ENCODE measurements at regions not wholly inside any gene's neighbourhood (a gene's known extent, or its start where the extent isn't known, plus 50 kb on each side); places are given as distances from the start of the nearest gene placed in this dataset.
"Not testable (repeated sequence)": the region's sequence is repeated elsewhere in the genome, so short reads cannot be mapped to it uniquely, and the experiment has no call there.

DNA sequence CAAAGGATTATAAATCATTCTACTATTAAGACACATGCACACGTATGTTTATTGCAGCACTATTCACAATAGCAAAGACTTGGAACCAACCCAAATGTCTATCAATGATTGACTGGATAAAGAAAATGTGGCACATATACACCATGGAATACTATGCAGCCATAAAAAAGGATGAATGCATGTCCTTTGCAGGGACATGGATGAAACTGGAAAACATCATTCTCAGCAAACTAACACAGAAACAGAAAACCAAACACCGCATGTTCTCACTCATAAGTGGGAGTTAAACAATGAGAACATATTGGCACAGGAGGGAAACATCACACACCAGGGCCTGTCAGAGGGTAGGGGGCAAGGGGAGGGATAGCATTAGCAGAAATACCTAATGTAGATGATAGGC lies 646.7 kb upstream of the ARRDC3 start:
- DNase-seq (ENCODE audit: low spot score) = not testable (repeated sequence)

GRCh38 chr5:92023555-92023954 lies 640.4 kb upstream of the ARRDC3 start:
- DNase-seq (ENCODE audit: low spot score) = no peak

DNA sequence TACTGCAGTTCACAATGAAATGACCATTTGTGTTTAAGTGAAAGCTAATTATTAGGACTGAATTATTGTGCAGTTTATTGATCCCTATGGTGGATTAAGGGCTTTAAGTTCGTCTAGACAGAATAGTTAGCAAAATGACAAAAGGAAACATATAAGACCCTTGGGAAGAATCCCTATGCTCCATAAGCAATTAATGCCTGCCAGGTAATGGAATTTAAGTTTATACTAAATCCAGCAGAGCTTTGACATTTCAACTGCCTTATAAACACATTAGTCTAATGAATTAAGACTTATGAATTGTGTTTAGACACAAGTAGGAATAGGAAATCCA lies 640.0 kb upstream of the ARRDC3 start:
- DNase-seq (ENCODE audit: low spot score) = no peak

DNA sequence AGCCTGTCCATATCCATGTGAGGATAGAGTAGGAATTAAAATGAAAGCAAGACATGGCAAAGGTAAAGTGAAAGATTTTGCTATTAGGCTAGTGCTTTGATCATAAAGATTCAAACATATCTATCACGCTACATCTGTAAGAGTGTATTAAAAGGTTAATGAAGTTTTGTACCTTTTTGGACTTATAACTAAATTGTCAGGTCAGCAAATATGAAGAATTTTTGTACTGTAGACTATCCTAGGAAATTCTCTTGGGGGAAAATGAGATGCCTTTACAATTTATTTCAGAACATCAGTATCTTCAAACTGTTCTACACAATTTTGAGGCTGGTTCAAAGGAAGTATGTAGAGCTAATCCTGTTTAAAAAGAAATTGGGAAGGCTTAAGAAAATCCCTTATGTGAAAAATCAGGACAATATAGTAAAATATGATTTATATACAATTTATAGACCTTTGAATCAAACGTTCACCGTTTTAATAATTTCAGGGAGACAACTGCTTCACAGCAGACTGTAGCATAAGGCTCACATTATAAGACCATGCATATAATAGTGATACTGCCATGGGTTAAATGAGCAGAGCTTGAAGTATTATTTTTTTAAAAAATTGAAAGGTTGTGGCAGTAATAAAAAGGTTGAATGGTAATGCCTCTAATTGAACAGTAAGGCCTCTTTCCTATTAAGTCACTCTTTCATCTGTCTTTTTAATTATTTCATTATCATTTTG lies 639.5 kb upstream of the ARRDC3 start:
- DNase-seq (ENCODE audit: low spot score) = no peak

DNA sequence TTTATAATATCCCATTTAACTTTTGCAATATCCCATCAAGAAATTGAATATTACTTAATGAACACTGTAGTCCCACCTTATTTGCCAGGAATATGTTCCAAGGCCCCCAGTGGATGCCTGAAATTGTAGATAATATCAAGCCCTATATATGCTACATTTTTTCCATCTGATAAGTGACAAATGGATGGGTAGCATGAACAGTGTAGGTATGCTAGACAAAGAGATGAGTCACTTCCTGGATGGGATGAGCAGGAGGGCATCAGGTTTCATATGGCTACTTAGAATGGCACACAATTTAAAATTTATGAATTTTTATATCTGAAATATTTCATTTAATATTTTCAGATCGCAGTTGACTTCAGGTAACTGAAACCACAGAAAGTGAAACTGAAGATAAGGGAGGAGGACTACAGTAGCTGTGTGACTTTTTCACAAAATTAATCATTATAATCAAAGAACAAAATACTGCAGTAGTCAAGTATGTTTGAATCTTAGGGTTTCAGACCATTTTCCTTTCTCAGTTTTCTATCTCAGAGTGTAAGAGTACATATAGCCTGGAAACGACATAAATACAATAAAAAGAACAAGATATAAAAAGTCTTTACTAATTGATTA lies 636.4 kb upstream of the ARRDC3 start:
- peak; percentile 61 for DNase-seq (ENCODE audit: low spot score)

GRCh38 chr5:92017776-92018175 lies 634.7 kb upstream of the ARRDC3 start:
- DNase-seq (ENCODE audit: low spot score) = peak; percentile 97

- not testable (repeated sequence) for DNase-seq (ENCODE audit: low spot score)
These were observed 628.7 kb upstream of the ARRDC3 start for GRCh38 chr5:92011845-92012244.

DNA sequence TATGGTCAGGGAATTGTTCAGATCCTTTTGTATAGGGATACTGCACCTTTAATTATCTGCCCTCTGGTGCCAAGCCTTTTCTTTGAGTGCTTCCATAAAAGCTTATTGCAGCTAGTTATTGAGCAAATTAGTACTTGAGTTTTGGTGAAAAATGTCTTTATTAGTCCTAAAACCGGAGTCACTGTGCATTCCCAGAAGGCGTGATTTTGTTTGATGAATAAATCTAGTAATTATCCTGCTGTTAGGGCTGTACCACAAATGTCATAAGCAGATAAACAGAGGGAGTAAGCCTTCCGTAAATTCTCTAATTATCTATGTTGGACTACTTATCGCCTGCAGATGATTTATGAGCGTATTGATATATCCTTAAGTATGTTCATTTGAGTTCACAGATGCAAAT lies 620.7 kb upstream of the ARRDC3 start:
- DNase-seq (ENCODE audit: low spot score) = no peak

- no peak for DNase-seq (ENCODE audit: low spot score)
These were observed 619.7 kb upstream of the ARRDC3 start for GRCh38 chr5:92002721-92003274.

DNA sequence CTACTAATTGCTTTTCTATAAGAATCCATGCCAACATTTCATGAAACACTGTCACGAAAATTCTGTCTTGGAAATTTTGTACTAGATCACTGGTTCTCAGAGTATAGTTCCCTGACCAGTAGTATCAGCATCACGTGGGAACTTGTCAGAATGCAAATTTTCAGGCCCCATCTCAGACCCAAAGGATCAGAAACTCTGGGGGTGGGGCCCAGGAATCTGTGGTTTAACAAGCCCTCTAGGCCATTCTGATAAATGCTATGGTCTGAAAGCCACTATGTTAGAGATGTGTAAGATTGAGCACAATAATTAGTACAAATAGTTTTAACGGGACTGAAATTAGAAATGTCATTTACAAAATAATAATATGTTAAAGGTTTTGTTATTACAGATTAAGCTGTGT lies 615.7 kb upstream of the ARRDC3 start:
- DNase-seq (ENCODE audit: low spot score) = no peak

- DNase-seq (ENCODE audit: low spot score) = peak; percentile 5
These were observed 600.8 kb upstream of the ARRDC3 start for GRCh38 chr5:91983869-91984268.

DNA sequence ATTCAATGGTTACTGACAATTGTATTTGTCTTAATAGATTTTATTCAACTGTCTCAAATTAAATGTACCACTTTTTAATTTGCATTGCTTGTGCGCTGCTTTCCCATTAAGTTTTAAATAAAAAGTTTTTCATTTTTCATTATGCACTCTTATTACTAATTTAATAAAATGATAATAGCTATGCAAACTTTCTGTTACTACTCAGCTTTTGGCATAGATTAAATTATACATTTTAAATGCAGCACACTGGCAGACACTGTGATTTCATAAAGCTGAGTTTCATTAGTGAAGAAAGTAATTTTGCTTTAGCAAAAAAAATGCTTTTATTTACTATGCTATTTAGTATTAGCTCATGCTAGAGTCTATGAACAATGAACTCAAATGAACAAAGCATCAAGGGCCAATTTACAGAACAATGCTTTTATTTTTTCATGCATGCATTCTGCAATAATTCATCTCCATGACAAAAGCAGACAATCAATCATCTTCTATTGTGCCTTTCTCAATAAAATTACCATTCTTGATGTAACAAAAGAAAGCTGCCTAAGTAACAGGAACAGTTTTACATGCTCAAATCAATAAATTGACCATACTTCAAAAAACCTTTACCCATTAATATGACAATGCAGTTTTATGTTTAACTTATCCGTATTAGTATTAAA lies 595.2 kb upstream of the ARRDC3 start:
- no peak for DNase-seq (ENCODE audit: low spot score)

DNA sequence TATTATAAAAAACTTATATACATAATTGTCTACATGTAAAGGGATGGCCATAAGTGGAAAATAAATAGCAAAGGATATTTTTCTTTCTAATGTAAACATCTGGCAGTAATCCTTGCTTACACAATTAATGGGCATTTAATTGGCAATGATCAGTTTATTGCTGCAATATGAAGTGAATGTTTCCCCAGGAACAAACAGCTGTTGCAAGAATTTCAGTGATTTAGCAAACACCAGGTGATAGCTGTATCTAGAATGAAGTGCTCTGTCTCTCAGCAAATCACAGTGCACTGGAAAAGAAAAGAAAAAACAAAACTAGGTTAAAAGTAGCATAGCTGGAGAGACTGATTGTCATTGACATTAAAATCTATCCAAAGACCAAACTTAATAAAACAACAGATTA lies 594.5 kb upstream of the ARRDC3 start:
- no peak for DNase-seq (ENCODE audit: low spot score)

DNA sequence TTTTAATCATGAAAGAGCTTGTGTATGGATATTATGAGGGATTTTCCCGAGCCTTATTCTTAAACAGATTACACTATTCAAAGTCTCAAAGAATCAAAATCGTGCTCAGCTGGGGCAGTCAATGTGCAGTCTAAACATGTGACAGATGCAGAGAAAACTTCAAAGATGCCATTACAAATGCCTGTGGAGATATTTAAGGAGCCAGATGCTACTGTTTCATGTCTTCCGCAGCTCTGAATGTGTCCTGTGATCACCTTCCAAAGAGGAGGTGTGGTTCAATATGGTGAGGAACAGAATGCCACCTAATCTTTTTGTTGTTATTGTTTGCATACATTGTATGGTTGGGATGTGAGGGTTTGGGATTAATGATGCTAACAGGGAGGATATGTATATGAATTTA lies 593.3 kb upstream of the ARRDC3 start:
- no peak for DNase-seq (ENCODE audit: low spot score)

DNA sequence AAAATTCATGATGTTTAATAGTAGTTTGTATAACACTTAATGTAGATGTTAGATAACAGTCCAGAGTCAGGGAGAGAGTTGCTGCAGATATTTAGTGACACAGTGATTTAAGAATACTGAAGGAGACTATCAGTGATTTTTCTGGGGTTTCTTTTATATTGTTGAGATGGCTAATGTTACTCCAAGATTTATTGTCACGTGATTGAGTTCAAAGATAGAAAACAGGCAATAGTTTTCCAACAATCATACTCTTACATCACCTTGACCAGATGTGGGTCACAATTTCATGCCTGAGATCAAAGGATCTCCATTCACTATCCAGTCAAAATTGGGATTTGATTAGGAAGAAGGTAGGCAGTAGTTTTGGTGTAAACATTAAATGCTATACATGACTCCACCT lies 580.0 kb upstream of the ARRDC3 start:
- DNase-seq (ENCODE audit: low spot score) = no peak

DNA sequence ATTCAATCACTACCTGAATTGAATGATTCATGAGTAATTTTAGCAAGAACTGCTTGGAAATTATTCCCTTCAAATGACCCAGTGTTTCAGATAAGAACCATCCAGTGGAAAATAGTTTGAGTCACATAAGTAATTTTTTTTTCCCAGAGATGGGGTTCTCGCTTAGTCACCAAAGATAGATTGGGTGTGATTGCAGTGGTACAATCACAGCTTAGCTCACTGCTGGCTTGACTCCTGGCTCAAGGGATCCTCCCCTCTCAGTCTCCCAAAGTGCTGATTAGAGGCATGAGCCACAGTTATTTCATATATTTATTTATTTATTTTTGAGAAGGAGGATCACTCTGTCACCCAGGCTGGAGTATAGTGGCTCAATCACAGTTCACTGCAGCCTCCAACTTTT lies 574.5 kb upstream of the ARRDC3 start:
- DNase-seq (ENCODE audit: low spot score) = peak; percentile 91

DNA sequence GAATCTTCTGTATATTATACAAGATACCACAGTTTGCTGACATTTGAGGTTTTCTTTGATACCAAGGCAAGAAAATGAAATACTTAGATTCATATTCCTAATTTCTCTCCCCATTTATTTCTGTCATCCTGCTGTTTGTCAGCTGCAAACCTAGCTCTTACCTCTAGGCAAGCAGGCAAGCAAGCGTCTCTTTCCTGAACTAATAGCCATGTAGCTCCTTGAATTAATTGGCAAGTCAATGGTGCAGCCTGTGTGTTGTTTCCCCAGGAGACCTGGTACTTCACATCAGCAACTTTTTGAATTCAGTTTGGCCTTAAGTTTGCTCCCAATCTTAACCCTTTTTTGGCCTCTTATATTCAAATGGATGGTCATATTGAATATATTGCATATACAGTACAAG lies 573.6 kb upstream of the ARRDC3 start:
- DNase-seq (ENCODE audit: low spot score) = no peak

GRCh38 chr5:91955610-91956009 lies 572.5 kb upstream of the ARRDC3 start:
- peak; percentile 30 for DNase-seq (ENCODE audit: low spot score)

- DNase-seq (ENCODE audit: low spot score) = no peak
These were observed 571.0 kb upstream of the ARRDC3 start for GRCh38 chr5:91954136-91954535.

GRCh38 chr5:91950328-91950727 lies 567.2 kb upstream of the ARRDC3 start:
- no peak for DNase-seq (ENCODE audit: low spot score)

GRCh38 chr5:91946870-91947269 lies 563.8 kb upstream of the ARRDC3 start:
- DNase-seq (ENCODE audit: low spot score) = no peak

DNA sequence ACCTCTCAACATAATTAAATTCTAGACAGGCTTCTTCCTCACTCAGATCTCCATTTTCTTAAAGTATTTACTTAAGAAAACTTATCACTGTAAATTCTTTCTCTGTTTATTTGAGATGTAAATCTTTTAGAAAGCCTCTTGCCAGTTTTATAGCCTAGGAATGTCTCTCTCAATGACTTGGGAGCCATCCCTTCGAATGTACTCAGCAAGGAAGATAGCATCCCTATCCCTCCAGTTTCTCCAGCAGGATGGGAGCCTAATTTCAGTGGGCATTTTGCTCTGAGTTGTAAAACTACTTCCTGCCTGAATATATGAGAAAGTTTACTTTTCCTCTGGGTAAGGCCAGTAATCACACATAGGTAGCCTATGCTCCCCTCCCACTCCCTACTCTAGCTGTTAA lies 558.5 kb upstream of the ARRDC3 start:
- no peak for DNase-seq (ENCODE audit: low spot score)

DNA sequence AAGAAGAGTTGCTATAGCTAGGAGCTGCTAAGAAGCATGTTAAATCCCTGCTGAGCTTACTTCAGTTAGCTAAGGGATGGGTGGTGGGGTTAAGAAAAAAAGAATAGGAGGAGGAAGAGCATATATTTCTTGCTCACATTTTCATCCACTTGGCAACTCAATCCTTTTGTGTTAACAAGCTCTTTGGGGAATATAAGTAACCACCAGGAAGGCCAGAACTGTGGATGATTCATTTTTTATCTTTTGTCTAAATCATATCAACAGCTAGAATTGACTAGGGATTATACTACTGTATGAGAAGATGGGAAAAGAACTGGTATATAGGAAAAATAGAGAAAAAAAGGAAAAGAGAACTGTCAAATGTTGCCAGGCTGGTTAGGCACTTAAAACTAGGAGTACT lies 555.3 kb upstream of the ARRDC3 start:
- peak; percentile 13 for DNase-seq (ENCODE audit: low spot score)

All from A172 (cell line).